Activated CD8-positive, alpha-beta T cell treated with anti-CD3 and anti-CD28 coated beads, Interleukin-2, amount 10 ng/mL, durations not matched to agents 7 days and 5 days (primary cell): ENCODE measurements at regions not wholly inside any gene's neighbourhood (a gene's known extent, or its start where the extent isn't known, plus 50 kb on each side); places are given as distances from the start of the nearest gene placed in this dataset.
"Not testable (repeated sequence)": the region's sequence is repeated elsewhere in the genome, so short reads cannot be mapped to it uniquely, and the experiment has no call there.

ENCODE experiments used
- ATAC-seq: fragments of 150-1000 bp; cut with Tn5 transposase; one replicate; pipeline ENCODE4 v1.10.0; 2021; ENCODE audit warnings: moderate library complexity
- CTCF ChIA-PET: fragments of 350-600 bp; sonication (Branson Sonifier 250); formaldehyde crosslinking; loops from one replicate; lab custom pipeline; 2021; ENCODE audit warnings: antibody characterized with exemption; lab: Charles Lee
- POLR2A ChIA-PET: fragments of 350-600 bp; sonication (Branson Sonifier 250); formaldehyde crosslinking; loops from one replicate; lab custom pipeline; 2021; ENCODE audit warnings: antibody characterized with exemption; lab: Charles Lee
- DNase-seq: peaks from one replicate; pipeline ENCODE4 v3.0.0-alpha.2; 2020
- H3K27ac Mint-ChIP-seq: one replicate; pipeline ENCODE4 v1.8.0; 2021; ENCODE audit warnings: mild to moderate bottlenecking, mixed read lengths
- H3K27me3 Mint-ChIP-seq: one replicate; pipeline ENCODE4 v1.8.0; 2021; ENCODE audit warnings: low read depth, mixed read lengths
- H3K36me3 Mint-ChIP-seq: one replicate; pipeline ENCODE4 v1.8.0; 2021; ENCODE audit warnings: low read depth, mixed read lengths
- H3K4me1 Mint-ChIP-seq: one replicate; pipeline ENCODE4 v1.8.0; 2021; ENCODE audit warnings: low read depth, mixed read lengths
- H3K4me3 Mint-ChIP-seq: one replicate; pipeline ENCODE4 v1.8.0; 2021; ENCODE audit warnings: mild to moderate bottlenecking, mixed read lengths
- H3K9me3 Mint-ChIP-seq: one replicate; pipeline ENCODE4 v1.8.0; 2022; ENCODE audit warnings: mixed read lengths; ENCODE audit not compliant: insufficient read depth

- ChIA-PET CTCF (no interaction called here), POLR2A (no interaction called here)
- ATAC-seq (no peak), DNase-seq (no peak)
- Mint-ChIP-seq H3K36me3 (no peaks in the 10 kb centered on the region), H3K4me3 (no peak overlapping the region), H3K27me3 (no peaks in the 10 kb centered on the region), H3K9me3 (no peaks in the 10 kb centered on the region), H3K4me1 (no peaks in the 10 kb centered on the region), H3K27ac (no peak overlapping the region)
These were observed 346.2 kb downstream of the C12orf75 start for GRCh38 chr12:105676694-105677093.

- no peaks in the 10 kb centered on the region for H3K4me1 Mint-ChIP-seq
- ATAC-seq (no peak), DNase-seq (no peak)
- no peaks in the 10 kb centered on the region for H3K36me3 Mint-ChIP-seq
- H3K27ac Mint-ChIP-seq = no peak overlapping the region
- POLR2A ChIA-PET = no interaction called here
- CTCF ChIA-PET = no interaction called here
- H3K27me3 Mint-ChIP-seq = no peaks in the 10 kb centered on the region
- H3K9me3 Mint-ChIP-seq = no peaks in the 10 kb centered on the region
- H3K4me3 Mint-ChIP-seq = no peak overlapping the region
These were observed 347.2 kb downstream of the C12orf75 start for GRCh38 chr12:105677672-105678071.

- no peak overlapping the region for H3K27ac Mint-ChIP-seq
- POLR2A ChIA-PET = no interaction called here
- no peak overlapping the region for H3K4me3 Mint-ChIP-seq
- no peaks in the 10 kb centered on the region for H3K9me3 Mint-ChIP-seq
- ATAC-seq = no peak
- H3K4me1 Mint-ChIP-seq = no peaks in the 10 kb centered on the region
- peak; percentile 31 for DNase-seq
- no peaks in the 10 kb centered on the region for H3K27me3 Mint-ChIP-seq
- H3K36me3 Mint-ChIP-seq = no peaks in the 10 kb centered on the region
- CTCF ChIA-PET = no interaction called here
These were observed 349.5 kb downstream of the C12orf75 start for GRCh38 chr12:105679982-105680381.

GRCh38 chr12:105681341-105681740 is 350.9 kb downstream of the C12orf75 start:
- Mint-ChIP-seq H3K27me3 (no peaks in the 10 kb centered on the region), H3K36me3 (no peaks in the 10 kb centered on the region)
- CTCF ChIA-PET = no interaction called here

GRCh38 chr12:105682821-105683220 is 352.3 kb downstream of the C12orf75 start:
- POLR2A ChIA-PET, DNase-seq, H3K36me3 Mint-ChIP-seq, CTCF ChIA-PET, H3K4me1 Mint-ChIP-seq, H3K9me3 Mint-ChIP-seq, H3K27ac Mint-ChIP-seq, H3K4me3 Mint-ChIP-seq, H3K27me3 Mint-ChIP-seq, ATAC-seq: not testable (repeated sequence)

More at GRCh38 chr12:105681341-105681740, 350.9 kb downstream of the C12orf75 start:
- no peak overlapping the region for H3K27ac Mint-ChIP-seq
- ATAC-seq (no peak), DNase-seq (no peak)
- no peaks in the 10 kb centered on the region for H3K9me3 Mint-ChIP-seq
- no peaks in the 10 kb centered on the region for H3K4me1 Mint-ChIP-seq
- no peak overlapping the region for H3K4me3 Mint-ChIP-seq
- POLR2A ChIA-PET = no interaction called here

GRCh38 chr12:105683836-105684235 is 353.3 kb downstream of the C12orf75 start:
- ATAC-seq, H3K27ac Mint-ChIP-seq, H3K4me3 Mint-ChIP-seq, CTCF ChIA-PET, H3K36me3 Mint-ChIP-seq, DNase-seq, H3K9me3 Mint-ChIP-seq, H3K27me3 Mint-ChIP-seq, POLR2A ChIA-PET, H3K4me1 Mint-ChIP-seq: not testable (repeated sequence)

GRCh38 chr12:105698075-105698474 is 367.6 kb downstream of the C12orf75 start:
- ATAC-seq = no peak
- ChIA-PET POLR2A (no interaction called here), CTCF (no interaction called here)
- no peaks in the 10 kb centered on the region for H3K9me3 Mint-ChIP-seq
- H3K27ac Mint-ChIP-seq = no peak overlapping the region
- H3K36me3 Mint-ChIP-seq = no peaks in the 10 kb centered on the region
- no peak overlapping the region for H3K4me3 Mint-ChIP-seq
- no peak for DNase-seq
- H3K4me1 Mint-ChIP-seq = peaks cover 4% of the 10 kb centered on the region
- H3K27me3 Mint-ChIP-seq = peaks cover 2% of the 10 kb centered on the region

GRCh38 chr12:105699209-105699608 is 368.7 kb downstream of the C12orf75 start:
- Mint-ChIP-seq H3K36me3 (no peaks in the 10 kb centered on the region), H3K27ac (no peak overlapping the region), H3K9me3 (no peaks in the 10 kb centered on the region), H3K4me1 (peaks cover 4% of the 10 kb centered on the region), H3K27me3 (peaks cover 2% of the 10 kb centered on the region), H3K4me3 (no peak overlapping the region)
- CTCF ChIA-PET = no interaction called here
- ATAC-seq = no peak
- POLR2A ChIA-PET = no interaction called here
- no peak for DNase-seq

- DNase-seq = no peak
- H3K27me3 Mint-ChIP-seq = peaks cover 2% of the 10 kb centered on the region
- H3K9me3 Mint-ChIP-seq = no peaks in the 10 kb centered on the region
- H3K27ac Mint-ChIP-seq = no peak overlapping the region
- no peaks in the 10 kb centered on the region for H3K36me3 Mint-ChIP-seq
- ChIA-PET CTCF (interaction anchor here (0.7 to 1.1 kb wide), 5 partner anchors 19 to 432 kb away, joined by 3 to 4 read pairs (median 3); no protein-coding TSS in a partner anchor), POLR2A (no interaction called here)
- no peak for ATAC-seq
- H3K4me1 Mint-ChIP-seq = no peaks in the 10 kb centered on the region
- H3K4me3 Mint-ChIP-seq = no peak overlapping the region
These were observed 374.3 kb downstream of the C12orf75 start for GRCh38 chr12:105704787-105705186.

GRCh38 chr12:105705235-105705634 is 374.7 kb downstream of the C12orf75 start:
- ATAC-seq (no peak), DNase-seq (no peak)
- Mint-ChIP-seq H3K4me1 (no peaks in the 10 kb centered on the region), H3K27me3 (peaks cover 2% of the 10 kb centered on the region), H3K4me3 (no peak overlapping the region), H3K27ac (no peak overlapping the region), H3K36me3 (no peaks in the 10 kb centered on the region), H3K9me3 (no peaks in the 10 kb centered on the region)
- ChIA-PET CTCF (interaction anchor here (0.7 to 1.1 kb wide), 5 partner anchors 19 to 432 kb away, joined by 3 to 4 read pairs (median 3); no protein-coding TSS in a partner anchor), POLR2A (no interaction called here)

- DNase-seq (peak; percentile 28), ATAC-seq (no peak)
- Mint-ChIP-seq H3K4me1 (no peaks in the 10 kb centered on the region), H3K4me3 (no peak overlapping the region), H3K9me3 (no peaks in the 10 kb centered on the region), H3K36me3 (no peaks in the 10 kb centered on the region), H3K27ac (no peak overlapping the region), H3K27me3 (no peaks in the 10 kb centered on the region)
- CTCF ChIA-PET = interaction anchor here (0.7 to 1.2 kb wide), 4 partner anchors 285 to 431 kb away, joined by 3 to 4 read pairs (median 3); no protein-coding TSS in a partner anchor
- POLR2A ChIA-PET = no interaction called here
These were observed 375.3 kb downstream of the C12orf75 start for GRCh38 chr12:105705765-105706164.

- ATAC-seq (no peak), DNase-seq (no peak)
- Mint-ChIP-seq H3K27ac (no peak overlapping the region), H3K27me3 (no peaks in the 10 kb centered on the region), H3K4me3 (no peak overlapping the region), H3K36me3 (no peaks in the 10 kb centered on the region), H3K9me3 (no peaks in the 10 kb centered on the region), H3K4me1 (no peaks in the 10 kb centered on the region)
- ChIA-PET CTCF (interaction anchor here (1.2 kb wide), 1 partner anchor 429 kb away, joined by 3 read pairs; no protein-coding TSS in a partner anchor), POLR2A (no interaction called here)
These were observed 376.0 kb downstream of the C12orf75 start for GRCh38 chr12:105706321-105706972.
